ENCODE measurements at regions not wholly inside any gene's neighbourhood (a gene's known extent, or its start where the extent isn't known, plus 50 kb on each side); places are given as distances from the start of the nearest gene placed in this dataset.

DNA sequence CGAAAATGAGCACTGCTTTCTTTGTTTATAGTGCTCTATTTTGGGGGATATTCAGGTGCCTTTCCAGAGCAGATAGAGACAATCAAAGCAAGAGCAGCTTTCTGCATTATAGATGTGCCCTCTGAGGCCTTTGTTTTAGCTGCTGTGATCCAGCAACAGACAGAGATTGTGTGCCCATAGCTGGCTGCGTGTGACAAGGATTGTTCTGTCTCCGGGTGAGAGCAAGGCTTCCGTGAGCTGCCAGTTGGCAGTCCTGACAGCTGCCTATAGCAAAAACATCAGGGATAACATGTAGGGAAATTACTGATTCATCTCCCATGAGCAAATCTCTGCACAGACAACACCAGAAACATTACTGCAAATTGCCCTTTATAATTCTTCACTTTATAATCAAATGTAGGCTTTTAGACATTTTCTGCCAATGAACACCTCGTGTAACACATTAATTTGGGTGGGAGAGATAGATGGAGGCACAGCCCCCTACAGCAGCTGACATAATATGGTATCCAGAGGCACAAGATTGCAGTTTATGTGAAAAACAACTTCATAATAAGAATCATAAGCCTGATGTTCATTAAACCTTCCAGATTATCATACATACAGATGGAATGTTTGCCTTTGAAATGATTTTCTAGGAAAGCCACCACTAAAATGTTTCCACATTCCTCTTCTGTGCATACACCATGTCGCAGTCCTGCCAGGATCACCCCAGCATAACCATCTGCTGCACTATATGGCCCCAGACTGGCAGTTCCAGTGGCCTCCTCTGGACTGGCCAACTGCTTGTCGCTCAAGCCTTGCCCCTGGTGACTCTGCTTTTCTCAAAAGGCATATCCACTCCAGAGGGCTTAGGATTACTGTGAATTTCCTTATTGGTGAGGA is 131.2 kb downstream of the TRIB2 start:
- TF ChIP-seq, protein P1, sequence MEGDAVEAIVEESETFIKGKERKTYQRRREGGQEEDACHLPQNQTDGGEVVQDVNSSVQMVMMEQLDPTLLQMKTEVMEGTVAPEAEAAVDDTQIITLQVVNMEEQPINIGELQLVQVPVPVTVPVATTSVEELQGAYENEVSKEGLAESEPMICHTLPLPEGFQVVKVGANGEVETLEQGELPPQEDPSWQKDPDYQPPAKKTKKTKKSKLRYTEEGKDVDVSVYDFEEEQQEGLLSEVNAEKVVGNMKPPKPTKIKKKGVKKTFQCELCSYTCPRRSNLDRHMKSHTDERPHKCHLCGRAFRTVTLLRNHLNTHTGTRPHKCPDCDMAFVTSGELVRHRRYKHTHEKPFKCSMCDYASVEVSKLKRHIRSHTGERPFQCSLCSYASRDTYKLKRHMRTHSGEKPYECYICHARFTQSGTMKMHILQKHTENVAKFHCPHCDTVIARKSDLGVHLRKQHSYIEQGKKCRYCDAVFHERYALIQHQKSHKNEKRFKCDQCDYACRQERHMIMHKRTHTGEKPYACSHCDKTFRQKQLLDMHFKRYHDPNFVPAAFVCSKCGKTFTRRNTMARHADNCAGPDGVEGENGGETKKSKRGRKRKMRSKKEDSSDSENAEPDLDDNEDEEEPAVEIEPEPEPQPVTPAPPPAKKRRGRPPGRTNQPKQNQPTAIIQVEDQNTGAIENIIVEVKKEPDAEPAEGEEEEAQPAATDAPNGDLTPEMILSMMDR (IDR thresholded peaks at IDR 0.05), result no peak
- no peak for TF ChIP-seq EZH2phosphoT487 (IDR thresholded peaks at IDR 0.05)
